H1 (cell line): ENCODE measurements at regions not wholly inside any gene's neighbourhood (a gene's known extent, or its start where the extent isn't known, plus 50 kb on each side); places are given as distances from the start of the nearest gene placed in this dataset.

Experiments
- CTCF ChIA-PET: fragments of 300-600 bp; sonication (Branson Sonifier 250); formaldehyde crosslinking; loops from one replicate; lab custom pipeline; 2021; ENCODE audit not compliant: partially characterized antibody; lab: Charles Lee
- POLR2A ChIA-PET: fragments of 300-600 bp; sonication (Branson Sonifier 250); formaldehyde crosslinking; loops from one replicate; lab custom pipeline; 2021; ENCODE audit warnings: inconsistent platforms; ENCODE audit not compliant: partially characterized antibody; lab: Charles Lee
- DNase-seq, 2 experiments: peaks; one replicate each; pipeline versions ENCODE4 v3.0.0 to v3.0.0-alpha.2; 2010 to 2022; ENCODE audit warnings: low spot score in 2 of 2, low read depth in 1 of 2, mixed read lengths in 1 of 2
- FAIRE-seq: peaks from 2 replicates; lab custom pipeline; 2011; peaks lifted over from hg19 to GRCh38; lab: Jason Lieb, UNC
- H2AFZ ChIP-seq: 2 replicates; pipeline ENCODE4 v1.8.1; 2012; ENCODE audit warnings: low read length, inconsistent platforms
- H2AK5ac ChIP-seq: 2 replicates; pipeline ENCODE4 v1.6.1; 2013; ENCODE audit warnings: low read depth, low read length
- H2BK120ac ChIP-seq: replicated peaks from 2 replicates; pipeline ENCODE3; 2013; ENCODE audit warnings: low read depth, low read length, inconsistent platforms
- H2BK12ac ChIP-seq: 2 replicates; pipeline ENCODE4 v1.6.1; 2013; ENCODE audit warnings: low read depth, low read length
- H2BK15ac ChIP-seq: 2 replicates; pipeline ENCODE4 v1.6.1; 2013; ENCODE audit warnings: low read length
- H2BK20ac ChIP-seq: 2 replicates; pipeline ENCODE4 v1.6.1; 2013; ENCODE audit warnings: low read length
- H2BK5ac ChIP-seq: 2 replicates; pipeline ENCODE4 v1.6.1; 2013; ENCODE audit warnings: low read depth, low read length
- H3K14ac ChIP-seq: 2 replicates; pipeline ENCODE4 v1.6.1; 2013; ENCODE audit warnings: inconsistent platforms; ENCODE audit not compliant: insufficient read length
- H3K18ac ChIP-seq: 2 replicates; pipeline ENCODE4 v1.6.1; 2013; ENCODE audit warnings: low read length; ENCODE audit errors: extremely low read depth
- H3K23ac ChIP-seq: 2 replicates; pipeline ENCODE4 v1.6.1; 2013; ENCODE audit warnings: inconsistent platforms; ENCODE audit not compliant: insufficient read length
- H3K23me2 ChIP-seq: 2 replicates; pipeline ENCODE4 v1.6.1; 2013; ENCODE audit warnings: low read depth, low read length
- H3K27ac ChIP-seq: 2 replicates; pipeline ENCODE4 v1.6.1; 2011; ENCODE audit warnings: low read depth, low read length, inconsistent platforms
- H3K27me3 ChIP-seq, 4 experiments: replicated peaks in 1 of 4; 1 replicate in 1 of 4; 2 replicates in 3 of 4; pipeline versions ENCODE4 v1.6.1 to v1.8.1; 2011 to 2013; ENCODE audit warnings: low read length in 3 of 4, mild to moderate bottlenecking in 3 of 4, inconsistent platforms in 2 of 4, mixed read lengths in 2 of 4, moderate library complexity in 1 of 4; ENCODE audit not compliant: control insufficient read depth in 3 of 4, insufficient read depth in 3 of 4; ENCODE audit errors: extremely low read depth in 1 of 4
- H3K36me3 ChIP-seq, 4 experiments: 2 replicates each; pipeline versions ENCODE4 v1.6.1 to v1.8.1; 2011 to 2013; ENCODE audit warnings: mild to moderate bottlenecking in 4 of 4, low read length in 3 of 4, moderate library complexity in 2 of 4, control low read depth in 1 of 4, inconsistent platforms in 1 of 4; ENCODE audit not compliant: insufficient read depth in 4 of 4, control insufficient read depth in 2 of 4
- H3K4ac ChIP-seq: replicated peaks from 2 replicates; pipeline ENCODE3; 2013; ENCODE audit warnings: low read length, low read depth, mixed read lengths, inconsistent platforms; ENCODE audit not compliant: insufficient read length
- H3K4me1 ChIP-seq, 4 experiments: replicated peaks in 1 of 4; 1 replicate in 1 of 4; 2 replicates in 3 of 4; pipeline versions ENCODE4 v1.6.1 to v1.8.1; 2011 to 2013; ENCODE audit warnings: low read length in 3 of 4, inconsistent platforms in 2 of 4, mixed read lengths in 1 of 4; ENCODE audit not compliant: insufficient read depth in 4 of 4, control insufficient read depth in 3 of 4
- H3K4me2 ChIP-seq, 2 experiments: 2 replicates each; pipeline versions ENCODE4 v1.6.1 to v1.8.1; 2011 to 2013; ENCODE audit warnings: low read depth in 2 of 2, low read length in 2 of 2, control low read depth in 1 of 2, inconsistent platforms in 1 of 2, mild to moderate bottlenecking in 1 of 2; ENCODE audit not compliant: insufficient read depth in 1 of 2
- H3K4me3 ChIP-seq, 4 experiments: fragments of 200-600, 300-600 bp in 1 of 4; sonication (generic), shearing (Covaris generic), sonication (Bioruptor Twin) in 1 of 4; 2 replicates each; pipeline versions ENCODE4 v1.5.1 to v1.8.1; 2011 to 2016; ENCODE audit warnings: low read length in 4 of 4, low read depth in 3 of 4, control low read depth in 2 of 4, inconsistent platforms in 2 of 4, mild to moderate bottlenecking in 2 of 4, mixed read lengths in 1 of 4, moderate library complexity in 1 of 4; ENCODE audit not compliant: insufficient read depth in 2 of 4; ENCODE audit errors: extremely low read depth in 1 of 4
- H3K56ac ChIP-seq: replicated peaks from 2 replicates; pipeline ENCODE3; 2013; ENCODE audit warnings: low read depth, mild to moderate bottlenecking, mixed read lengths, low read length, inconsistent platforms; ENCODE audit not compliant: insufficient read length
- H3K79me1 ChIP-seq: 2 replicates; pipeline ENCODE4 v1.6.1; 2013; ENCODE audit warnings: low read depth, low read length, control low read depth
- H3K79me2 ChIP-seq, 2 experiments: 2 replicates each; pipeline versions ENCODE4 v1.6.1 to v1.8.1; 2012 to 2013; ENCODE audit warnings: low read length in 2 of 2, mild to moderate bottlenecking in 2 of 2, inconsistent platforms in 1 of 2; ENCODE audit not compliant: insufficient read depth in 2 of 2, control insufficient read depth in 1 of 2
- H3K9ac ChIP-seq, 4 experiments: replicated peaks in 1 of 4; 1 replicate in 1 of 4; 2 replicates in 3 of 4; pipeline versions ENCODE4 v1.6.1 to v1.8.1; 2011 to 2013; ENCODE audit warnings: low read depth in 3 of 4, low read length in 3 of 4, control low read depth in 2 of 4, mild to moderate bottlenecking in 2 of 4, moderate library complexity in 2 of 4, inconsistent platforms in 1 of 4; ENCODE audit errors: extremely low read depth in 1 of 4
- H3K9me3 ChIP-seq, 2 experiments: 2 replicates each; pipeline versions ENCODE4 v1.6.1 to v1.8.1; 2012 to 2013; ENCODE audit warnings: mild to moderate bottlenecking in 2 of 2, moderate library complexity in 2 of 2, control low read depth in 1 of 2, inconsistent platforms in 1 of 2, low read depth in 1 of 2, low read length in 1 of 2, mixed read lengths in 1 of 2; ENCODE audit not compliant: insufficient read depth in 2 of 2
- H4K20me1 ChIP-seq, 2 experiments: replicated peaks in 1 of 2; 2 replicates each; pipeline versions ENCODE3 to v1.8.1; 2011 to 2013; ENCODE audit warnings: inconsistent platforms in 2 of 2, low read length in 2 of 2, mild to moderate bottlenecking in 1 of 2; ENCODE audit not compliant: insufficient read depth in 2 of 2, control insufficient read depth in 1 of 2
- H4K5ac ChIP-seq: 2 replicates; pipeline ENCODE4 v1.6.1; 2013; ENCODE audit warnings: low read length, low read depth, mixed read lengths, inconsistent platforms; ENCODE audit not compliant: insufficient read length
- H4K8ac ChIP-seq: 2 replicates; pipeline ENCODE4 v1.8.0; 2013; ENCODE audit warnings: mild to moderate bottlenecking, moderate library complexity, low read length, inconsistent platforms; ENCODE audit not compliant: insufficient read depth; ENCODE audit errors: extremely low read depth
- H4K91ac ChIP-seq: replicated peaks from 2 replicates; pipeline ENCODE3; 2013; ENCODE audit warnings: low read length, mixed read lengths, inconsistent platforms; ENCODE audit not compliant: insufficient read length
- ATF3 ChIP-seq: IDR thresholded peaks from 2 replicates; pipeline ENCODE4 v1.6.1; 2011; ENCODE audit warnings: low read depth, mild to moderate bottlenecking, low read length; ENCODE audit not compliant: insufficient read depth
- CBX5 ChIP-seq: fragments of 300-800, 300-1000 bp; sonication (generic); IDR thresholded peaks from 2 replicates; pipeline ENCODE4 v1.7.1; 2016; ENCODE audit warnings: antibody characterized with exemption, low read length, low read depth
- EGR1 ChIP-seq: IDR thresholded peaks from 2 replicates; pipeline ENCODE4 v1.6.1; 2011; ENCODE audit warnings: low read depth, low read length, borderline replicate concordance
- NANOG ChIP-seq: IDR thresholded peaks from 2 replicates; pipeline ENCODE4 v1.6.1; 2011; ENCODE audit warnings: low read length, low read depth, mild to moderate bottlenecking, inconsistent platforms; ENCODE audit not compliant: insufficient read depth, poor library complexity, severe bottlenecking
- POLR2A ChIP-seq, 2 experiments: IDR thresholded peaks; 1 replicate in 1 of 2; 2 replicates in 1 of 2; pipeline ENCODE4 v1.6.1; 2011; ENCODE audit warnings: low read depth in 2 of 2, low read length in 2 of 2, mild to moderate bottlenecking in 2 of 2; ENCODE audit errors: control extremely low read depth in 1 of 2
- RAD21 ChIP-seq, 2 experiments: IDR thresholded peaks in 1 of 2; conservative IDR thresholded peaks in 1 of 2; 2 replicates each; pipeline ENCODE4 v1.6.1; 2011; ENCODE audit warnings: low read depth in 2 of 2, low read length in 2 of 2, improper control_type of control experiment in 1 of 2, inconsistent platforms in 1 of 2, mild to moderate bottlenecking in 1 of 2, moderate library complexity in 1 of 2
- RXRA ChIP-seq: IDR thresholded peaks from 2 replicates; pipeline ENCODE4 v1.6.1; 2011; ENCODE audit warnings: low read depth, mild to moderate bottlenecking, low read length, moderate library complexity; ENCODE audit not compliant: insufficient read depth
- SP1 ChIP-seq: IDR thresholded peaks from 2 replicates; pipeline ENCODE4 v1.6.1; 2011; ENCODE audit warnings: low read depth, low read length
- SUZ12 ChIP-seq: fragments of 200-600 bp; sonication (generic); IDR thresholded peaks from 2 replicates; pipeline ENCODE4 v1.6.1; 2012; ENCODE audit warnings: mild to moderate bottlenecking, inconsistent platforms, low read length, moderate library complexity, mixed read lengths
- TBP ChIP-seq: IDR thresholded peaks from 2 replicates; pipeline ENCODE4 v1.6.1; 2011; ENCODE audit warnings: low read depth, low read length, improper control_type of control experiment
- TCF12 ChIP-seq: IDR thresholded peaks from 2 replicates; pipeline ENCODE4 v1.6.1; 2011; ENCODE audit warnings: low read depth, mild to moderate bottlenecking, low read length
- YY1 ChIP-seq: IDR thresholded peaks from 2 replicates; pipeline ENCODE4 v1.6.1; 2011; ENCODE audit warnings: low read depth, mild to moderate bottlenecking, low read length

GRCh38 chr12:89821896-89822295 is 113.3 kb upstream of the ATP2B1 start:
- H2AK5ac ChIP-seq, result no peak overlapping the region
- no peak overlapping the region for H3K4me2 ChIP-seq
- no peak overlapping the region for H3K4me3 ChIP-seq
- no peak overlapping the region for H4K91ac ChIP-seq
- H2BK15ac ChIP-seq, result no peak overlapping the region
- CTCF ChIA-PET, result interaction anchor here (0.6 kb wide), 1 partner anchor 42 kb away, joined by 3 read pairs; no protein-coding TSS in a partner anchor
- POLR2A ChIA-PET, result no interaction called here
- H2BK120ac ChIP-seq, result no peak overlapping the region
- no peak overlapping the region for H4K8ac ChIP-seq
- H3K27me3 ChIP-seq, result no peaks in the 10 kb centered on the region
- H2AFZ ChIP-seq, result no peak overlapping the region
- no peak overlapping the region for H3K56ac ChIP-seq
- H3K36me3 ChIP-seq, result no peaks in the 10 kb centered on the region
- no peaks in the 10 kb centered on the region for H3K79me1 ChIP-seq
- H4K20me1 ChIP-seq, result no peaks in the 10 kb centered on the region
- H3K79me2 ChIP-seq, result no peaks in the 10 kb centered on the region
- no peak overlapping the region for H3K14ac ChIP-seq
- no peak overlapping the region for H4K5ac ChIP-seq
- H2BK12ac ChIP-seq, result no peak overlapping the region
- no peak overlapping the region for H2BK5ac ChIP-seq
- no peaks in the 10 kb centered on the region for H3K9me3 ChIP-seq
- no peak overlapping the region for H3K27ac ChIP-seq
- no peak overlapping the region for H3K4ac ChIP-seq
- no peak overlapping the region for H3K9ac ChIP-seq
- H2BK20ac ChIP-seq, result no peak overlapping the region
- FAIRE-seq, result no peak
- no peak overlapping the region for H3K23ac ChIP-seq
- no peak overlapping the region for H3K18ac ChIP-seq
- DNase-seq, result no peak
- H3K23me2 ChIP-seq, result no peaks in the 10 kb centered on the region
- peaks cover 0 to 3% (median 0%) of the 10 kb centered on the region in 4 experiments; a peak in 1 of 7 replicates for H3K4me1 ChIP-seq
- TF ChIP-seq CBX5 (no peak), EGR1 (no peak), SUZ12 (no peak), NANOG (no peak), RAD21 (IDR thresholded peaks at IDR 0.05 in 1 of 2, conservative IDR thresholded peaks at IDR 0.05 in 1 of 2; ENCODE audit: low read depth in 2 of 2, low read length in 2 of 2) (no peak), TBP (no peak), SP1 (no peak), POLR2A (IDR thresholded peaks at IDR 0.05; ENCODE audit: control extremely low read depth in 1 of 2, low read depth in 2 of 2, low read length in 2 of 2) (no peak), TCF12 (no peak), YY1 (no peak), RXRA (no peak), ATF3 (no peak)
